ENCODE measurements at regions not wholly inside any gene's neighbourhood (a gene's known extent, or its start where the extent isn't known, plus 50 kb on each side); places are given as distances from the start of the nearest gene placed in this dataset.
"Not testable (repeated sequence)": the region's sequence is repeated elsewhere in the genome, so short reads cannot be mapped to it uniquely, and the experiment has no call there.

GRCh38 chr1:19024532-19024931 is 68.1 kb upstream of the IFFO2 start:
- Mint-ChIP-seq H3K4me1 (no peaks in the 10 kb centered on the region), H3K27me3 (peaks cover 31% of the 10 kb centered on the region), H3K27ac (no peak overlapping the region), H3K9me3 (no peaks in the 10 kb centered on the region), H3K4me3 (no peak overlapping the region)
- DNase-seq, result no peak
- ATAC-seq, result no peak

- H3K9me3 Mint-ChIP-seq, result peaks cover 0 to 4% of the 10 kb centered on the region in 2 donors
- H3K27ac Mint-ChIP-seq, result no peak overlapping the region
- ATAC-seq (no peak), DNase-seq (no peak)
- no peak overlapping the region for H3K4me3 Mint-ChIP-seq
- no peaks in the 10 kb centered on the region for H3K4me1 Mint-ChIP-seq
- H3K27me3 Mint-ChIP-seq, result peaks cover 34% of the 10 kb centered on the region
Measured at GRCh38 chr1:19023787-19024186, 67.3 kb upstream of the IFFO2 start.

GRCh38 chr1:19021845-19022244 is 65.4 kb upstream of the IFFO2 start:
- peaks cover 0 to 4% of the 10 kb centered on the region in 2 donors for H3K9me3 Mint-ChIP-seq
- peaks cover 30% of the 10 kb centered on the region for H3K27me3 Mint-ChIP-seq
- H3K27ac Mint-ChIP-seq, result no peak overlapping the region
- no peaks in the 10 kb centered on the region for H3K4me1 Mint-ChIP-seq
- no peak overlapping the region for H3K4me3 Mint-ChIP-seq
- DNase-seq (no peak), ATAC-seq (no peak)

GRCh38 chr1:19019288-19019687 is 62.8 kb upstream of the IFFO2 start:
- H3K27ac Mint-ChIP-seq, ATAC-seq, H3K4me1 Mint-ChIP-seq, H3K9me3 Mint-ChIP-seq, H3K4me3 Mint-ChIP-seq, DNase-seq: not testable (repeated sequence)
- H3K27me3 Mint-ChIP-seq, result peaks cover 21% of the 10 kb centered on the region

GRCh38 chr1:19015476-19015875 is 59.0 kb upstream of the IFFO2 start:
- ATAC-seq, result no peak

GRCh38 chr1:19014765-19015164 is 58.3 kb upstream of the IFFO2 start:
- ATAC-seq (no peak), DNase-seq (no peak)
- Mint-ChIP-seq H3K4me1 (peaks cover 25% of the 10 kb centered on the region), H3K4me3 (no peak overlapping the region), H3K27me3 (peaks cover 8% of the 10 kb centered on the region), H3K27ac (peak overlapping the region in 1 of 2 donors; percentile 65), H3K9me3 (peaks cover 0 to 4% of the 10 kb centered on the region in 2 donors)

More at GRCh38 chr1:19015476-19015875, 59.0 kb upstream of the IFFO2 start:
- DNase-seq, result no peak
- Mint-ChIP-seq H3K4me3 (no peak overlapping the region), H3K9me3 (peaks cover 0 to 4% of the 10 kb centered on the region in 2 donors), H3K27me3 (peaks cover 14% of the 10 kb centered on the region), H3K27ac (no peak overlapping the region), H3K4me1 (peaks cover 18% of the 10 kb centered on the region)

GRCh38 chr1:19013826-19014548 is 57.5 kb upstream of the IFFO2 start:
- no peak overlapping the region for H3K4me3 Mint-ChIP-seq
- ATAC-seq, result no peak
- H3K27me3 Mint-ChIP-seq, result peaks cover under 1% of the 10 kb centered on the region
- no peak for DNase-seq
- H3K27ac Mint-ChIP-seq, result no peak overlapping the region
- no peaks in the 10 kb centered on the region for H3K9me3 Mint-ChIP-seq
- peaks cover 33% of the 10 kb centered on the region for H3K4me1 Mint-ChIP-seq

- Mint-ChIP-seq H3K4me3 (peak overlapping the region in 1 of 2 donors; percentile 19), H3K9me3 (no peaks in the 10 kb centered on the region)
- no peak for DNase-seq
Measured at GRCh38 chr1:19011845-19012231, 55.4 kb upstream of the IFFO2 start.

GRCh38 chr1:19010995-19011844 is 54.7 kb upstream of the IFFO2 start:
- H3K27me3 Mint-ChIP-seq, result peaks cover 22% of the 10 kb centered on the region
- peak; percentile 98 for ATAC-seq
- peak; percentile 77 to 88 for DNase-seq
- peaks cover 33% of the 10 kb centered on the region for H3K4me1 Mint-ChIP-seq
- H3K4me3 Mint-ChIP-seq, result peak overlapping the region; percentile 19 to 31
- no peaks in the 10 kb centered on the region for H3K9me3 Mint-ChIP-seq
- H3K27ac Mint-ChIP-seq, result peak overlapping the region in 1 of 2 donors; percentile 25

More at GRCh38 chr1:19011845-19012231, 55.4 kb upstream of the IFFO2 start:
- Mint-ChIP-seq H3K4me1 (peaks cover 33% of the 10 kb centered on the region), H3K27me3 (peaks cover 16% of the 10 kb centered on the region), H3K27ac (peak overlapping the region in 1 of 2 donors; percentile 25)
- ATAC-seq, result no peak

- Mint-ChIP-seq H3K27ac (no peak overlapping the region), H3K4me1 (peaks cover 33% of the 10 kb centered on the region), H3K27me3 (peaks cover 29% of the 10 kb centered on the region), H3K9me3 (no peaks in the 10 kb centered on the region), H3K4me3 (peak overlapping the region; percentile 14 to 23)
- ATAC-seq (no peak), DNase-seq (no peak)
Measured at GRCh38 chr1:19010503-19010902, 54.0 kb upstream of the IFFO2 start.

- no peak overlapping the region for H3K4me3 Mint-ChIP-seq
- ATAC-seq (no peak), DNase-seq (no peak)
- peak overlapping the region in 1 of 2 donors; percentile 15 for H3K27ac Mint-ChIP-seq
- H3K4me1 Mint-ChIP-seq, result peaks cover 33% of the 10 kb centered on the region
- H3K27me3 Mint-ChIP-seq, result peaks cover 29% of the 10 kb centered on the region
- no peaks in the 10 kb centered on the region for H3K9me3 Mint-ChIP-seq
Measured at GRCh38 chr1:19009882-19010321, 53.4 kb upstream of the IFFO2 start.

GRCh38 chr1:19009126-19009881 is 52.8 kb upstream of the IFFO2 start:
- DNase-seq, result no peak
- ATAC-seq, result no peak
- Mint-ChIP-seq H3K27me3 (peaks cover 29% of the 10 kb centered on the region), H3K9me3 (no peaks in the 10 kb centered on the region), H3K4me3 (no peak overlapping the region), H3K27ac (no peak overlapping the region), H3K4me1 (peaks cover 33% of the 10 kb centered on the region)

- Mint-ChIP-seq H3K27ac (no peak overlapping the region), H3K27me3 (peaks cover 29% of the 10 kb centered on the region), H3K4me3 (no peak overlapping the region), H3K4me1 (peaks cover 33% of the 10 kb centered on the region), H3K9me3 (peaks cover 0 to 11% of the 10 kb centered on the region in 2 donors)
- no peak for ATAC-seq
- DNase-seq, result no peak
Measured at GRCh38 chr1:19007491-19008441, 51.3 kb upstream of the IFFO2 start.

GRCh38 chr1:19006837-19007271 is 50.4 kb upstream of the IFFO2 start:
- H3K4me3 Mint-ChIP-seq, result no peak overlapping the region
- peaks cover 29% of the 10 kb centered on the region for H3K4me1 Mint-ChIP-seq
- no peak for DNase-seq
- peaks cover 9 to 18% of the 10 kb centered on the region in 2 donors for H3K9me3 Mint-ChIP-seq
- no peak for ATAC-seq
- no peak overlapping the region for H3K27ac Mint-ChIP-seq
- H3K27me3 Mint-ChIP-seq, result peaks cover 29% of the 10 kb centered on the region

All from stimulated activated naive CD8-positive, alpha-beta T cell treated with anti-CD3 and anti-CD28 coated beads, Interleukin-15, amount 100 ng/mL, for 72 hours (primary cell).